OCI-LY3 (cell line): ENCODE measurements at regions not wholly inside any gene's neighbourhood (a gene's known extent, or its start where the extent isn't known, plus 50 kb on each side); places are given as distances from the start of the nearest gene placed in this dataset.

Experiments used
- H2AFZ ChIP-seq: fragments of 200-600, 300-600 bp; shearing (Covaris generic); 2 replicates; pipeline ENCODE4 v1.6.0; 2014; ENCODE audit warnings: antibody characterized with exemption, low read depth, low read length
- H3K27ac ChIP-seq: fragments of 200-600, 300-600 bp; sonication (generic); 2 replicates; pipeline ENCODE4 v1.5.1; 2014; ENCODE audit warnings: mild to moderate bottlenecking, low read length, moderate library complexity, mixed read lengths
- H3K27me3 ChIP-seq: fragments of 200-600, 300-600 bp; sonication (generic); 2 replicates; pipeline ENCODE4 v1.6.1; 2014; ENCODE audit warnings: low read depth, low read length, mixed read lengths
- H3K36me3 ChIP-seq: fragments of 200-600, 300-600 bp; sonication (generic); replicated peaks from 2 replicates; pipeline ENCODE3; 2014; ENCODE audit warnings: low read depth, low read length, mixed read lengths
- H3K4me1 ChIP-seq: fragments of 300-600, 200-600 bp; sonication (generic); 2 replicates; pipeline ENCODE4 v1.6.1; 2014; ENCODE audit warnings: low read length, mixed read lengths
- H3K4me2 ChIP-seq: fragments of 200-600, 300-600 bp; sonication (generic); 2 replicates; pipeline ENCODE4 v1.6.1; 2014; ENCODE audit warnings: low read length, mixed read lengths
- H3K4me3 ChIP-seq: fragments of 300-600, 200-600 bp; sonication (generic); 2 replicates; pipeline ENCODE4 v1.5.1; 2014; ENCODE audit warnings: antibody characterized with exemption, mild to moderate bottlenecking, low read length, moderate library complexity
- H3K79me2 ChIP-seq: fragments of 300-600, 200-600 bp; shearing (Covaris generic); 2 replicates; pipeline ENCODE4 v1.6.1; 2014; ENCODE audit warnings: mild to moderate bottlenecking, low read length, mixed read lengths
- H3K9ac ChIP-seq: fragments of 300-600, 200-600 bp; shearing (Covaris generic); 2 replicates; pipeline ENCODE4 v1.6.0; 2014; ENCODE audit warnings: mild to moderate bottlenecking, low read length, moderate library complexity
- H3K9me3 ChIP-seq: fragments of 200-600, 300-600 bp; shearing (Covaris generic); 2 replicates; pipeline ENCODE4 v1.6.1; 2014; ENCODE audit warnings: low read length, mixed read lengths; ENCODE audit not compliant: insufficient read depth
- H4K20me1 ChIP-seq: fragments of 200-600, 300-600 bp; sonication (generic); 2 replicates; pipeline ENCODE4 v1.6.1; 2016; ENCODE audit warnings: low read length, mixed read lengths; ENCODE audit not compliant: insufficient read depth
- CTCF ChIP-seq: fragments of 200-600, 300-600 bp; sonication (generic); IDR thresholded peaks from 2 replicates; pipeline ENCODE4 v1.5.1; 2014; ENCODE audit warnings: antibody characterized with exemption, low read length, low read depth
- EZH2phosphoT487 ChIP-seq: fragments of 200-600 bp; shearing (Covaris generic); IDR thresholded peaks from 2 replicates; pipeline ENCODE4 v1.6.1; 2018; ENCODE audit warnings: antibody characterized with exemption, mixed run types, low read depth

- no peak overlapping the region for H3K27ac ChIP-seq
- no peaks in the 10 kb centered on the region for H3K36me3 ChIP-seq
- peaks cover 17% of the 10 kb centered on the region for H3K4me1 ChIP-seq
- no peak overlapping the region for H3K9ac ChIP-seq
- H3K79me2 ChIP-seq: no peaks in the 10 kb centered on the region
- H3K9me3 ChIP-seq: no peaks in the 10 kb centered on the region
- no peak overlapping the region for H3K4me3 ChIP-seq
- no peak overlapping the region for H2AFZ ChIP-seq
- H3K4me2 ChIP-seq: no peak overlapping the region
- no peaks in the 10 kb centered on the region for H3K27me3 ChIP-seq
- H4K20me1 ChIP-seq: no peaks in the 10 kb centered on the region
- TF ChIP-seq CTCF: no peak
- no peak for TF ChIP-seq EZH2phosphoT487
Measured at GRCh38 chr13:28569886-28570285, 75.0 kb upstream of the FLT1 start.

- no peaks in the 10 kb centered on the region for H3K9me3 ChIP-seq
- H3K4me2 ChIP-seq: no peak overlapping the region
- H3K36me3 ChIP-seq: no peaks in the 10 kb centered on the region
- no peaks in the 10 kb centered on the region for H3K27me3 ChIP-seq
- H2AFZ ChIP-seq: no peak overlapping the region
- no peak overlapping the region for H3K9ac ChIP-seq
- no peak overlapping the region for H3K4me3 ChIP-seq
- peaks cover 9% of the 10 kb centered on the region; the same call in 1 of the 2 replicates for H3K4me1 ChIP-seq
- no peaks in the 10 kb centered on the region for H3K79me2 ChIP-seq
- H3K27ac ChIP-seq: no peak overlapping the region
- TF ChIP-seq CTCF (no peak), EZH2phosphoT487 (no peak)
- no peaks in the 10 kb centered on the region for H4K20me1 ChIP-seq
Measured at GRCh38 chr13:28568286-28568685, 73.4 kb upstream of the FLT1 start.

GRCh38 chr13:28566891-28567290 lies 72.0 kb upstream of the FLT1 start:
- no peaks in the 10 kb centered on the region for H3K27me3 ChIP-seq
- TF ChIP-seq CTCF (no peak), EZH2phosphoT487 (no peak)
- H3K4me2 ChIP-seq: no peak overlapping the region
- H3K27ac ChIP-seq: no peak overlapping the region
- no peaks in the 10 kb centered on the region for H3K9me3 ChIP-seq
- H3K4me1 ChIP-seq: peaks cover 17% of the 10 kb centered on the region
- no peaks in the 10 kb centered on the region for H3K79me2 ChIP-seq
- H4K20me1 ChIP-seq: no peaks in the 10 kb centered on the region
- no peak overlapping the region for H3K4me3 ChIP-seq
- H3K9ac ChIP-seq: no peak overlapping the region
- no peak overlapping the region for H2AFZ ChIP-seq
- no peaks in the 10 kb centered on the region for H3K36me3 ChIP-seq

- Histone ChIP-seq H3K36me3 (no peaks in the 10 kb centered on the region), H3K4me2 (no peak overlapping the region), H3K4me1 (peaks cover 17% of the 10 kb centered on the region), H3K27me3 (no peaks in the 10 kb centered on the region), H3K4me3 (no peak overlapping the region), H3K9me3 (no peaks in the 10 kb centered on the region), H3K9ac (no peak overlapping the region), H3K27ac (no peak overlapping the region), H4K20me1 (no peaks in the 10 kb centered on the region), H2AFZ (no peak overlapping the region), H3K79me2 (no peaks in the 10 kb centered on the region)
- TF ChIP-seq EZH2phosphoT487: no peak
- TF ChIP-seq CTCF: no peak
Measured at GRCh38 chr13:28566283-28566682, 71.4 kb upstream of the FLT1 start.
